ENCODE measurements at regions not wholly inside any gene's neighbourhood (a gene's known extent, or its start where the extent isn't known, plus 50 kb on each side); places are given as distances from the start of the nearest gene placed in this dataset.
A peak's percentile ranks its signal among the peaks of the same experiment; 100 is the strongest.

- Histone ChIP-seq H4K20me1 (ENCODE audit: insufficient read depth, low read length) (no peaks in the 10 kb centered on the region), H3K79me2 (ENCODE audit: insufficient read depth, low read length) (no peaks in the 10 kb centered on the region), H2AFZ (ENCODE audit: low read depth, low read length) (no peak overlapping the region), H3K27ac (ENCODE audit: low read depth, low read length) (no peak overlapping the region), H3K4me3 (ENCODE audit: insufficient read depth, low read depth, low read length) (no peak overlapping the region), H3K4me1 (ENCODE audit: insufficient read depth, low read length) (peaks cover 10% of the 10 kb centered on the region), H3K9ac (ENCODE audit: low read length) (no peak overlapping the region), H3K36me3 (ENCODE audit: insufficient read depth, low read length) (no peaks in the 10 kb centered on the region), H3K27me3 (ENCODE audit: insufficient read depth, low read length) (no peaks in the 10 kb centered on the region), H3K4me2 (ENCODE audit: low read length) (no peak overlapping the region), H3K9me3 (ENCODE audit: insufficient read depth, low read depth, low read length) (no peaks in the 10 kb centered on the region)
- H3K4me1 Mint-ChIP-seq (ENCODE audit: low read depth, unreplicated experiment): peaks cover 6% of the 10 kb centered on the region
- TF ChIP-seq EZH2 (IDR thresholded peaks at IDR 0.05; ENCODE audit: insufficient read depth, low read length): no peak
- no peak for TF ChIP-seq CTCF (IDR thresholded peaks at IDR 0.05; ENCODE audit: insufficient read depth, low read depth, low read length)
- peaks cover 1% of the 10 kb centered on the region for H3K9me3 Mint-ChIP-seq (ENCODE audit: unreplicated experiment)
- no peak overlapping the region for H3K4me3 Mint-ChIP-seq (ENCODE audit: unreplicated experiment)
- no peak overlapping the region for H3K27ac Mint-ChIP-seq (ENCODE audit: unreplicated experiment)
- H3K27me3 Mint-ChIP-seq (ENCODE audit: low read depth, unreplicated experiment): no peaks in the 10 kb centered on the region
- no peak for DNase-seq (ENCODE audit: low read depth)
- H3K36me3 Mint-ChIP-seq (ENCODE audit: low read depth, unreplicated experiment): no peaks in the 10 kb centered on the region
- no peak for FAIRE-seq
Measured at GRCh38 chr6:147061252-147061651, 143.0 kb upstream of the STXBP5 start.

- DNase-seq (ENCODE audit: low read depth): peak; percentile 93
- TF ChIP-seq CTCF (IDR thresholded peaks at IDR 0.05; ENCODE audit: insufficient read depth, low read depth, low read length) (no peak), EZH2 (IDR thresholded peaks at IDR 0.05; ENCODE audit: insufficient read depth, low read length) (no peak)
- peak overlapping the region; percentile 49 for H3K27ac ChIP-seq (ENCODE audit: low read depth, low read length)
- no peaks in the 10 kb centered on the region for H3K27me3 ChIP-seq (ENCODE audit: insufficient read depth, low read length)
- H3K36me3 ChIP-seq (ENCODE audit: insufficient read depth, low read length): no peaks in the 10 kb centered on the region
- H3K79me2 ChIP-seq (ENCODE audit: insufficient read depth, low read length): no peaks in the 10 kb centered on the region
- Mint-ChIP-seq H3K9me3 (ENCODE audit: unreplicated experiment) (peaks cover 2% of the 10 kb centered on the region), H3K27me3 (ENCODE audit: low read depth, unreplicated experiment) (no peaks in the 10 kb centered on the region), H3K4me3 (ENCODE audit: unreplicated experiment) (no peak overlapping the region), H3K27ac (ENCODE audit: unreplicated experiment) (peak overlapping the region; percentile 75), H3K4me1 (ENCODE audit: low read depth, unreplicated experiment) (peaks cover 6% of the 10 kb centered on the region), H3K36me3 (ENCODE audit: low read depth, unreplicated experiment) (no peaks in the 10 kb centered on the region)
- no peak overlapping the region for H3K4me3 ChIP-seq (ENCODE audit: insufficient read depth, low read depth, low read length)
- peak; percentile 94 for FAIRE-seq
- H3K4me1 ChIP-seq (ENCODE audit: insufficient read depth, low read length): peaks cover 10% of the 10 kb centered on the region
- H3K9ac ChIP-seq (ENCODE audit: low read length): no peak overlapping the region
- no peaks in the 10 kb centered on the region for H4K20me1 ChIP-seq (ENCODE audit: insufficient read depth, low read length)
- no peak overlapping the region for H2AFZ ChIP-seq (ENCODE audit: low read depth, low read length)
- H3K9me3 ChIP-seq (ENCODE audit: insufficient read depth, low read depth, low read length): no peaks in the 10 kb centered on the region
- H3K4me2 ChIP-seq (ENCODE audit: low read length): peak overlapping the region; percentile 42
Measured at GRCh38 chr6:147063469-147064031, 140.7 kb upstream of the STXBP5 start.

GRCh38 chr6:147065786-147066185 is 138.4 kb upstream of the STXBP5 start:
- FAIRE-seq (no peak), DNase-seq (ENCODE audit: low read depth) (no peak)
- Histone ChIP-seq H3K4me3 (ENCODE audit: insufficient read depth, low read depth, low read length) (no peak overlapping the region), H3K27me3 (ENCODE audit: insufficient read depth, low read length) (no peaks in the 10 kb centered on the region), H3K4me2 (ENCODE audit: low read length) (no peak overlapping the region), H4K20me1 (ENCODE audit: insufficient read depth, low read length) (no peaks in the 10 kb centered on the region), H3K79me2 (ENCODE audit: insufficient read depth, low read length) (no peaks in the 10 kb centered on the region), H3K4me1 (ENCODE audit: insufficient read depth, low read length) (peaks cover 10% of the 10 kb centered on the region), H3K27ac (ENCODE audit: low read depth, low read length) (no peak overlapping the region), H2AFZ (ENCODE audit: low read depth, low read length) (no peak overlapping the region), H3K9ac (ENCODE audit: low read length) (no peak overlapping the region), H3K9me3 (ENCODE audit: insufficient read depth, low read depth, low read length) (no peaks in the 10 kb centered on the region), H3K36me3 (ENCODE audit: insufficient read depth, low read length) (no peaks in the 10 kb centered on the region)
- Mint-ChIP-seq H3K9me3 (ENCODE audit: unreplicated experiment) (peaks cover 5% of the 10 kb centered on the region), H3K27ac (ENCODE audit: unreplicated experiment) (no peak overlapping the region), H3K36me3 (ENCODE audit: low read depth, unreplicated experiment) (no peaks in the 10 kb centered on the region), H3K4me1 (ENCODE audit: low read depth, unreplicated experiment) (peaks cover 6% of the 10 kb centered on the region), H3K4me3 (ENCODE audit: unreplicated experiment) (no peak overlapping the region), H3K27me3 (ENCODE audit: low read depth, unreplicated experiment) (no peaks in the 10 kb centered on the region)
- TF ChIP-seq CTCF (IDR thresholded peaks at IDR 0.05; ENCODE audit: insufficient read depth, low read depth, low read length) (no peak), EZH2 (IDR thresholded peaks at IDR 0.05; ENCODE audit: insufficient read depth, low read length) (no peak)
